Erythroblast (primary cell): ENCODE measurements at regions not wholly inside any gene's neighbourhood (a gene's known extent, or its start where the extent isn't known, plus 50 kb on each side); places are given as distances from the start of the nearest gene placed in this dataset.

Experiments used
- GATA1 ChIP-seq: IDR thresholded peaks from 2 replicates; pipeline ENCODE4 v1.6.1; 2011; ENCODE audit warnings: low read depth, mild to moderate bottlenecking, control low read depth, low read length, moderate library complexity
- POLR2A ChIP-seq: IDR thresholded peaks from 2 replicates; pipeline ENCODE4 v1.6.1; 2011; ENCODE audit warnings: mild to moderate bottlenecking, low read length

- TF ChIP-seq POLR2A (no peak), GATA1 (no peak)
Observed at GRCh38 chr10:33125111-33125510, 167.1 kb upstream of the ITGB1 start.
